Neural cell (in vitro differentiated cells): ENCODE measurements at regions not wholly inside any gene's neighbourhood (a gene's known extent, or its start where the extent isn't known, plus 50 kb on each side); places are given as distances from the start of the nearest gene placed in this dataset.

Experiments
- H2AFZ ChIP-seq: fragments of 200-600, 300-800 bp; sonication (generic), shearing (Covaris generic); 2 replicates; pipeline ENCODE4 v1.6.0; 2014; ENCODE audit warnings: low read depth, mild to moderate bottlenecking, antibody characterized with exemption, low read length, moderate library complexity
- H3F3A ChIP-seq: fragments of 200-600 bp; shearing (Covaris generic); 2 replicates; pipeline ENCODE4 v1.6.1; 2016; ENCODE audit warnings: mild to moderate bottlenecking, moderate library complexity, mixed read lengths, antibody characterized with exemption, low read length; ENCODE audit not compliant: insufficient read depth, poor library complexity, severe bottlenecking
- H3K27ac ChIP-seq: fragments of 200-600, 300-800 bp; sonication (generic), shearing (Covaris generic); 2 replicates; pipeline ENCODE4 v1.5.1; 2014; ENCODE audit warnings: mild to moderate bottlenecking, low read length, moderate library complexity
- H3K27me3 ChIP-seq: fragments of 300-800, 200-600 bp; sonication (generic), shearing (Covaris generic); 2 replicates; pipeline ENCODE4 v1.6.0; 2014; ENCODE audit warnings: mild to moderate bottlenecking, low read depth, low read length, moderate library complexity; ENCODE audit not compliant: insufficient read depth
- H3K36me3 ChIP-seq: fragments of 300-800, 200-600 bp; sonication (generic), shearing (Covaris generic); 2 replicates; pipeline ENCODE4 v1.5.1; 2014; ENCODE audit warnings: mild to moderate bottlenecking, antibody characterized with exemption, low read length, moderate library complexity; ENCODE audit not compliant: insufficient read depth
- H3K4me2 ChIP-seq: fragments of 300-800, 200-600 bp; sonication (generic), shearing (Covaris generic); 2 replicates; pipeline ENCODE4 v1.6.0; 2014; ENCODE audit warnings: mild to moderate bottlenecking, low read length
- H3K4me3 ChIP-seq: fragments of 300-800, 200-600 bp; sonication (generic), shearing (Covaris generic); 2 replicates; pipeline ENCODE4 v1.5.1; 2014; ENCODE audit warnings: mild to moderate bottlenecking, low read length, moderate library complexity
- H3K79me2 ChIP-seq: fragments of 200-600 bp; shearing (Covaris generic); replicated peaks from 2 replicates; pipeline ENCODE4 v1.6.0; 2014; ENCODE audit warnings: mild to moderate bottlenecking, low read length, moderate library complexity; ENCODE audit not compliant: insufficient read depth
- H3K9ac ChIP-seq: fragments of 300-800, 200-600 bp; sonication (generic), shearing (Covaris generic); 2 replicates; pipeline ENCODE4 v1.6.1; 2016; ENCODE audit warnings: mild to moderate bottlenecking, low read length, mixed read lengths
- H3K9me2 ChIP-seq: fragments of 200-600 bp; shearing (Covaris generic); 2 replicates; pipeline ENCODE4 v1.6.1; 2016; ENCODE audit warnings: mild to moderate bottlenecking, low read length, mixed read lengths; ENCODE audit not compliant: insufficient read depth
- H3K9me3 ChIP-seq: fragments of 200-600, 300-800 bp; sonication (generic), shearing (Covaris generic); 2 replicates; pipeline ENCODE4 v1.6.1; 2016; ENCODE audit warnings: mild to moderate bottlenecking, mixed run types, low read length, moderate library complexity, mixed read lengths
- H4K20me1 ChIP-seq: fragments of 200-600 bp; shearing (Covaris generic); 2 replicates; pipeline ENCODE4 v1.6.1; 2016; ENCODE audit warnings: mild to moderate bottlenecking, mixed run types; ENCODE audit not compliant: insufficient read depth
- CTCF ChIP-seq: fragments of 450-650 bp; IDR thresholded peaks from 2 replicates; pipeline ENCODE4 v1.5.1; 2014; ENCODE audit warnings: antibody characterized with exemption, mild to moderate bottlenecking, moderate library complexity; ENCODE audit not compliant: poor library complexity, severe bottlenecking
- EP300 ChIP-seq: fragments of 450-650 bp; conservative IDR thresholded peaks from 2 replicates; pipeline ENCODE4 v1.6.1; 2014; ENCODE audit warnings: antibody characterized with exemption, mild to moderate bottlenecking, moderate library complexity; ENCODE audit not compliant: poor library complexity, severe bottlenecking
- EZH2 ChIP-seq: fragments of 200-600, 300-800 bp; shearing (Covaris generic), sonication (generic); IDR thresholded peaks from 2 replicates; pipeline ENCODE4 v1.6.1; 2014; ENCODE audit warnings: antibody characterized with exemption, low read length, borderline replicate concordance, mild to moderate bottlenecking; ENCODE audit not compliant: insufficient read depth, poor library complexity, severe bottlenecking
- MXI1 ChIP-seq: fragments of 450-650 bp; conservative IDR thresholded peaks from 2 replicates; pipeline ENCODE4 v1.6.1; 2014; ENCODE audit warnings: antibody characterized with exemption, mild to moderate bottlenecking; ENCODE audit not compliant: poor library complexity, severe bottlenecking
- POLR2AphosphoS5 ChIP-seq: IDR thresholded peaks from 2 replicates; pipeline ENCODE4 v1.6.1; 2012
- RAD21 ChIP-seq: fragments of 450-650 bp; conservative IDR thresholded peaks from 2 replicates; pipeline ENCODE4 v1.6.1; 2014; ENCODE audit warnings: antibody characterized with exemption, mild to moderate bottlenecking, moderate library complexity
- REST ChIP-seq: IDR thresholded peaks from 2 replicates; pipeline ENCODE4 v1.6.1; 2012; ENCODE audit warnings: borderline replicate concordance
- SMC3 ChIP-seq: fragments of 450-650 bp; conservative IDR thresholded peaks from 2 replicates; pipeline ENCODE4 v1.6.1; 2014; ENCODE audit warnings: antibody characterized with exemption, mild to moderate bottlenecking, moderate library complexity; ENCODE audit not compliant: poor library complexity
- TAF1 ChIP-seq: IDR thresholded peaks from 2 replicates; pipeline ENCODE4 v1.6.1; 2012; ENCODE audit warnings: low read depth

- Histone ChIP-seq H3K36me3 (no peaks in the 10 kb centered on the region), H2AFZ (no peak overlapping the region), H3K27me3 (no peaks in the 10 kb centered on the region), H3K27ac (no peak overlapping the region), H3F3A (no peaks in the 10 kb centered on the region), H3K9me2 (no peaks in the 10 kb centered on the region), H3K4me2 (no peak overlapping the region), H4K20me1 (no peaks in the 10 kb centered on the region), H3K9me3 (no peaks in the 10 kb centered on the region), H3K4me3 (no peak overlapping the region), H3K79me2 (no peaks in the 10 kb centered on the region), H3K9ac (no peak overlapping the region)
- no peak for TF ChIP-seq CTCF
- TF ChIP-seq RAD21 = no peak
- no peak for TF ChIP-seq POLR2AphosphoS5
- TF ChIP-seq EP300 = no peak
- TF ChIP-seq REST = no peak
- TF ChIP-seq EZH2 = no peak
- no peak for TF ChIP-seq SMC3
- TF ChIP-seq MXI1 = no peak
- no peak for TF ChIP-seq TAF1
Observed at GRCh38 chr2:42851740-42852250, 59.4 kb upstream of the HAAO start.

- Histone ChIP-seq H3K27ac (no peak overlapping the region), H3K4me2 (no peak overlapping the region), H3K36me3 (no peaks in the 10 kb centered on the region), H3K9ac (no peak overlapping the region), H3F3A (no peaks in the 10 kb centered on the region), H3K27me3 (no peaks in the 10 kb centered on the region), H3K9me3 (no peaks in the 10 kb centered on the region), H3K9me2 (no peaks in the 10 kb centered on the region), H4K20me1 (no peaks in the 10 kb centered on the region), H3K79me2 (no peaks in the 10 kb centered on the region), H3K4me3 (no peak overlapping the region), H2AFZ (no peak overlapping the region)
- TF ChIP-seq EP300 (no peak), REST (no peak), MXI1 (no peak), CTCF (no peak), POLR2AphosphoS5 (no peak), TAF1 (no peak), RAD21 (no peak), EZH2 (no peak), SMC3 (no peak)
Observed at GRCh38 chr2:42851186-42851585, 58.8 kb upstream of the HAAO start.
